Small intestine (tissue), 7 donors: ENCODE measurements at regions not wholly inside any gene's neighbourhood (a gene's known extent, or its start where the extent isn't known, plus 50 kb on each side); places are given as distances from the start of the nearest gene placed in this dataset.

ENCODE experiments used
- DNase-seq, 2 donors: peaks; one replicate each; pipeline versions ENCODE4 v3.0.0 to v3.0.0-alpha.2; 2013
- FAIRE-seq: peaks from 2 replicates; lab custom pipeline; 2012; peaks lifted over from hg19 to GRCh38; lab: Jason Lieb, UNC
- H3K27ac ChIP-seq, 3 donors: one replicate each; pipeline ENCODE4 v1.5.1; 2013; ENCODE audit warnings: low read length in 2 of 3, mild to moderate bottlenecking in 2 of 3, control low read depth in 1 of 3, inconsistent platforms in 1 of 3, low read depth in 1 of 3, moderate library complexity in 1 of 3
- H3K27me3 ChIP-seq, 3 donors: one replicate each; pipeline ENCODE4 v1.6.1; 2013; ENCODE audit warnings: low read length in 3 of 3, inconsistent platforms in 1 of 3; ENCODE audit not compliant: control insufficient read depth in 3 of 3, insufficient read depth in 3 of 3
- H3K36me3 ChIP-seq, 3 donors: one replicate each; pipeline ENCODE4 v1.6.1; 2013; ENCODE audit warnings: low read length in 3 of 3, inconsistent platforms in 1 of 3, low read depth in 1 of 3, mild to moderate bottlenecking in 1 of 3, moderate library complexity in 1 of 3; ENCODE audit not compliant: control insufficient read depth in 3 of 3, insufficient read depth in 2 of 3
- H3K4me1 ChIP-seq, 3 donors: one replicate each; pipeline ENCODE4 v1.6.1; 2013; ENCODE audit warnings: low read length in 2 of 3, inconsistent platforms in 1 of 3, low read depth in 1 of 3, mild to moderate bottlenecking in 1 of 3, moderate library complexity in 1 of 3; ENCODE audit not compliant: control insufficient read depth in 3 of 3, insufficient read depth in 2 of 3
- H3K4me3 ChIP-seq, 3 donors: one replicate each; pipeline ENCODE4 v1.5.1; 2013; ENCODE audit warnings: low read length in 3 of 3, control low read depth in 1 of 3, inconsistent platforms in 1 of 3, low read depth in 1 of 3, mild to moderate bottlenecking in 1 of 3, moderate library complexity in 1 of 3
- H3K9me3 ChIP-seq, 2 donors: one replicate each; pipeline ENCODE4 v1.6.1; 2013; ENCODE audit warnings: low read depth in 1 of 2, low read length in 1 of 2; ENCODE audit not compliant: control insufficient read depth in 2 of 2, insufficient read depth in 1 of 2
- WGBS, 3 donors: extraction: QIAGEN DNeasy Blood & Tissue Kit; methylation state at CpG; one replicate each; pipeline ENCODE4 v1.1.7; 2013; 5-methylcytosine and 5-hydroxymethylcytosine counted together
- donor health status: healthy with polysubstance abuse.
- donor health status: control.
- donor health status: control.
- donor health status: Bipolar disorder and iron deficiency.
- donor health status: healthy.

DNA sequence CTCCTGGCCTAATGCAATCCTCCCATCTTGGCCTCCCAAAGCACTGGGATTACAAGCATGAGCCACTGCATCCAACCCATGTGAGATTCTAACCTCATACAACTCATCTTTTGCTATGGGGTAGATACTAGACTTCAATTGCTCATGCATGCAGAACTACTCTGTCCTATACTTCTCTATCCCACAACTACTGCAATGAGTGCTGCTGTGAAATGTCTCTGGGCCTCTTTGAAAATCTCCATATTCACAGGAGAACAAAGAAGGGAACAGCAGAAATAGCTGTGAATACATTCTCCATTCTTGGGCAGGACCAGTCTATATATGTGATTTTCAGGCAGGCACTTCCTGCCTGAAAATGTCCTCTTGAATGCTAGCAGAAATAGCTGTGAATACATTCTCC lies 220.7 kb upstream of the GRIP1 start:
- FAIRE-seq, result no peak
- H3K4me1 ChIP-seq, result no peaks in the 10 kb centered on the region
- H3K9me3 ChIP-seq, result no peaks in the 10 kb centered on the region
- no peaks in the 10 kb centered on the region for H3K27me3 ChIP-seq
- H3K27ac ChIP-seq, result no peak overlapping the region
- H3K36me3 ChIP-seq, result no peaks in the 10 kb centered on the region
- DNase-seq, result no peak
- H3K4me3 ChIP-seq, result no peak overlapping the region

DNA sequence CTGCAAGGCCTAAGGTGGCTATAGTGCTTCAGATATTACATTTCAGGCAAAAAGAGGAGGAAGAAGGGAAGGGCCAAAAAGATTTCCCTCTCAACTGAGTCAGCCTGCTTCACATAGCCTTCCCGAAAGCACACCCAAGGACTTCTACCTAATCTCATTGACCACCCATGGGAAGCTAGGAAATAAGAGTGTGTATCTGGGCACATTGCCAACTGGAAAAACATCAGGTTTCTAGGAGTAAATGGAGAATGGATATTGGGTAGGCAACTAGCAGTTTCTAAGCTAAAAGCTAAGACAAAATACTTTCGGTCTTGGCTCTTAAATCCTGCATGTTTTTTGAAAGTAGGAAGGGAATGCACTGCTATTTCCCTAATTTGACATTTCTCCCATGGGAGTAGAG lies 221.7 kb upstream of the GRIP1 start:
- WGBS, 3 donors, result 72 to 79% (median 78%) methylated on average over 2 of the region's 2 CpGs
- H3K27ac ChIP-seq, result no peak overlapping the region
- DNase-seq (no peak), FAIRE-seq (no peak)
- no peaks in the 10 kb centered on the region for H3K9me3 ChIP-seq
- H3K4me1 ChIP-seq, result no peaks in the 10 kb centered on the region
- H3K36me3 ChIP-seq, result no peaks in the 10 kb centered on the region
- no peak overlapping the region for H3K4me3 ChIP-seq
- no peaks in the 10 kb centered on the region for H3K27me3 ChIP-seq

DNA sequence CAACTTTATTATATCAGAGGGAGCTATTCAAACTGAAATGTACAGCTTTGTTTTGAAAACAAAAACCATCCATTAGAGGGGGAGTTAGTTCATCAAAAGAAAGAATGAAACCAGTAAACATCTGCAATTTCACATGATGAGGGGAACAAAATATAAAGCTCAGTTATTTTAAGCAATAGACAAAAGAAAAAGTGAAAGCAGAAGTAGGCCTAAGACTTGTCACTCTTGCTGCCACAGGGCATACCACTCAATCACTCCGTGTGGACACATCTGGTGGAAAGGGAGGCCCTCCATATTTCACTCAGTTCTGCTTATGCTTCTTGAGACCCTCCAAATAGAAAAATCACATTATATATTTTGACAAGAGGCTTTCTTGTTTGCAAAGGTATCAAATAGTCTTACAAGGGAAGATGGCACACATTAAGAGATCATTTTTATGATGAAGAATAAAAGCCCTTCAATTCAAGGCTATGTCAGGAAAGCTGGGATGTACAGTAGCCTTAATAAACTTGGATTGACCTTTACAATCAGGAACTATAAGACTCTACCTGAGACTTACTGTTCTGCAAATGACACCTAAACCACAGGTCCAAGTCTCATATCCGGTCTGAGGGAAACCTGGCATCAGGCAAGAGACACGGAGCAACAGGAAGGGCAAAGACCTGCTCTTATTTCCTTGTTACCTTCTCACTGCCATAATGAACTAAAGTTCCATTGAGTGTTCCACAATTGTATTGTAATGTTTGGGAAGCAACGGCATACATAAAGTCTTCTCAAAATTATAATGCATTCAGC lies 222.5 kb upstream of the GRIP1 start:
- peak in 1 of 2 donors; percentile 70 for DNase-seq
- Histone ChIP-seq H3K4me3 (no peak overlapping the region), H3K27me3 (no peaks in the 10 kb centered on the region), H3K4me1 (no peaks in the 10 kb centered on the region), H3K27ac (no peak overlapping the region), H3K36me3 (no peaks in the 10 kb centered on the region), H3K9me3 (no peaks in the 10 kb centered on the region)
- WGBS, 3 donors, result 40 to 52% (median 46%) methylated on average over 4 of the region's 4 CpGs
- no peak for FAIRE-seq

DNA sequence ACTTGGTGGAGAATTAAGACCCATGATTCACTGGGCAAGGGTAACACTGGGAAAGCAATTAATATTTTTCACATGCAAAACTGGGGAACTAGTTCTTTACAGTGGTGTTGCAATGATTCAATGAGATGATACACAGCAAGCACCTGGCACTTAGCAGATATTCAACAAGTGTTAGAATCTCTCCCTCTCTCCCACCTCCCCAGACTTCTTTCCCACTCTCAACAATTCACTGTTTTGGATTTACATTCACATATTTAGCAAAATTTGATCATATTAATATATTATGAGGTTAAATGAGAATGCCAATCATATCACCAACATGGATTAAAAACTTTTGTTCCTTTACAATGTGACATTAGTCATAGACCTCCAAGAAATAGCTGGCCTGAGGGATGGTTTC lies 223.1 kb upstream of the GRIP1 start:
- H3K9me3 ChIP-seq, result no peaks in the 10 kb centered on the region
- H3K27ac ChIP-seq, result no peak overlapping the region
- H3K36me3 ChIP-seq, result no peaks in the 10 kb centered on the region
- DNase-seq (no peak), FAIRE-seq (no peak)
- H3K4me3 ChIP-seq, result no peak overlapping the region
- no peaks in the 10 kb centered on the region for H3K27me3 ChIP-seq
- no peaks in the 10 kb centered on the region for H3K4me1 ChIP-seq

DNA sequence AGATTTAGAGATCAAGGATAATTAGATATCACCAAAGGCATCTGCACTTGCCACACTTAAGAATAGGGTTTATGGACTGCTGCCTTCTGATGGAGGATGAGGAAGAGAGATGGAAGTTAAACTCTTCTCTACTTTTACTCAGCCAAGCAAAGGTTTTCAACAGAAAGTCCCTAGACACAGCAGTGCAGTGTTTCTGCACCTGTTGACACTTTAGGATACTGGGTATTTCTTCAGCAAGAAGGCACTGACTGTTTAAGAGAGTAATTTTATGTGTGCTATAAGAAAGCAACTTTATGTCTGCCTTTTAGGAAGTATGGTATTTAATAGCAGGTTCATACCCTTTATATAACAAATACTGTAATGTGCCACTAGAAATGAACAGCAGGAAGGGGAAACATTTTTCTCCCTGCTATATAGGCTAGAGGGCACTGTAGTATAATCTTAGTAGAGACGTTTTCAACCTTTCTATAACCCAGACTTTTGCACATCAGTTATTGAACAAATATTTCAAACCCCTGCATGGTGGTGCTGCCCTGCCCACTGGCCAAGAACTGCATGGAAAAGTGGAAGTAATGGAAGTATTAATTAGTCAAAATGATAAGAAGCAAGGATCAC lies 225.0 kb upstream of the GRIP1 start:
- WGBS, 3 donors, result 11 to 32% (median 15%) methylated on average over 1 of the region's 1 CpG
- H3K9me3 ChIP-seq, result no peaks in the 10 kb centered on the region
- H3K4me1 ChIP-seq, result no peaks in the 10 kb centered on the region
- H3K27me3 ChIP-seq, result no peaks in the 10 kb centered on the region
- H3K36me3 ChIP-seq, result no peaks in the 10 kb centered on the region
- no peak overlapping the region for H3K4me3 ChIP-seq
- no peak for FAIRE-seq
- no peak overlapping the region for H3K27ac ChIP-seq
- DNase-seq, result no peak

DNA sequence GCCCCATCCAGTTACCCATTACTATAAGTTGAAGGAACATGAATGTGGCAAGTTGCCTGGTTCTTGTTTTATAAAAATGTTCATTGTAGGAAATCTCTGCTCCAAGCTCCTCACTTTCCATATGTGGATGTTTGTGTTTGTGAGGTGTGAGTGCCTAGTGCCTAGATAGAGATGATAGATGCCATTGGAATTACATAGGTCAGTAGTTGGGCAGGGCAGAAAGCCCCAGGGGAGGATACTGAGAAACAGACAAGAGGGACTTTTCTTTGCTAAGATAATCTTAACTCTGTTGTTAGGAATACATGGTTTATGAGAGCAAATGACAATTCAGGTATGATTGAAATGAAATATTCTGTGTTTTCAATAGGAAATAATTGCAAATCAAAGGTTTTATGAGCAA lies 226.3 kb upstream of the GRIP1 start:
- Histone ChIP-seq H3K4me1 (no peaks in the 10 kb centered on the region), H3K27me3 (no peaks in the 10 kb centered on the region), H3K4me3 (no peak overlapping the region), H3K36me3 (no peaks in the 10 kb centered on the region), H3K27ac (no peak overlapping the region), H3K9me3 (no peaks in the 10 kb centered on the region)
- no peak for FAIRE-seq
- DNase-seq, result no peak

DNA sequence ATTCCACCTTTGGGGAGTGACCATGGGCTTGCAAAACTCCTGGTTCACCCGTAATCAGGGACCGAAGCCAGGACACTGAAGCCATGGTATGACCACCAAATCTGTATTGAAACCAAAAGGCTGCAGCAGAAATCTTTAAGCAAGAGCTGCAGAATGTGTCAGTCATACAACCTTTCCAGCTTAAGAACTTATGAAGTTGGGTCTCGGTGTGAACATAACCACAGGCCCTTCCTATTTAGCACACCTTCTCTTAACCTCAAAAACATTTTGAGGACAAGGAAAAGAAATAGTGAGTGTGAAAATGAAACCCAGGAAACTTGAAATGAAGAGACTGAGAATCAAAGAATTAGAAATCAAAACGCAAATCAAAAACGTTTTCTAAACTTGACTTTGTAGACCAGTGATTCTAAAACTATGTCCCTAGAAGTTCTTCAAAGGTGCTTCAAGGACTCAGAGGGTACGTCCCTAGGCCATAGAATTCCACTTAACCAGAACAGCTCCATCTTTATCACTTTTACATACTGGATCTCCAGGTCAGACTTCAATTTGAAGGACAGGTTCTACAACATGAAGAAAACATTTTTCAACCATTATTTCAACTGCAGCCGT lies 231.6 kb upstream of the GRIP1 start:
- H3K36me3 ChIP-seq, result no peaks in the 10 kb centered on the region
- H3K27me3 ChIP-seq, result no peaks in the 10 kb centered on the region
- no peak overlapping the region for H3K27ac ChIP-seq
- no peaks in the 10 kb centered on the region for H3K4me1 ChIP-seq
- FAIRE-seq (no peak), DNase-seq (no peak)
- WGBS, 3 donors, result 74 to 86% (median 84%) methylated on average over 7 of the region's 7 CpGs
- no peak overlapping the region for H3K4me3 ChIP-seq
- H3K9me3 ChIP-seq, result no peaks in the 10 kb centered on the region

DNA sequence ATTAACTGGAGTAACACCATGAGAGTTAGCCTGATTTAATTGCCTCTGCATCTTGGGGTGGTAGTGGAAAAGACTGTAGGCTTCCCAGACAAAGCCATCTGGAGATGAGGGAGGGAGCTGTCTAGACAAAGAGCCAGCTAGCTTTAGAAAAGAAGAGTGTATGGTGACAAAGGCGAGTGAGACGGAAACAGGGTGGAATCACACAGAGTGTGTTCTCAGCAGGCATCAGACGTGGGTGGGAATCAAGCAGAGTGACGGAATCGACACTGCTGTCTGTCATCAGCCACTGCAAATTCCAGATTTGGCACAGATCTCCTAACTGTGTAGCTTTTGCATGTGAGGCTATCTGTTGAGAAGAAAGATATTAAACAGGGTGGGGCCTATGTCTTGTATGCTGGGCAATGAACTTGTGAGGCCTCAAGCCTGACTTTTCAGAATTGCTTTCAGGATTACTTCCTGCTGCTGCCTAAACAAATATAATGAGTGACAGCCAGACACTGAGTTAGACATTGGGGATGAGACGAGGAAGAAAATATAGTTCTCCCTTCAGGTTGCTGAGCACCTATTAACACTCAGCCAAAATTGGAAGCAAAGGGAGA lies 236.5 kb upstream of the GRIP1 start:
- FAIRE-seq (no peak), DNase-seq (no peak)
- WGBS, 3 donors, result 73 to 85% (median 76%) methylated on average over 6 of the region's 6 CpGs
- Histone ChIP-seq H3K4me1 (no peaks in the 10 kb centered on the region), H3K36me3 (no peaks in the 10 kb centered on the region), H3K27me3 (no peaks in the 10 kb centered on the region), H3K27ac (no peak overlapping the region), H3K9me3 (no peaks in the 10 kb centered on the region), H3K4me3 (no peak overlapping the region)
